ENCODE measurements at regions not wholly inside any gene's neighbourhood (a gene's known extent, or its start where the extent isn't known, plus 50 kb on each side); places are given as distances from the start of the nearest gene placed in this dataset.

DNA sequence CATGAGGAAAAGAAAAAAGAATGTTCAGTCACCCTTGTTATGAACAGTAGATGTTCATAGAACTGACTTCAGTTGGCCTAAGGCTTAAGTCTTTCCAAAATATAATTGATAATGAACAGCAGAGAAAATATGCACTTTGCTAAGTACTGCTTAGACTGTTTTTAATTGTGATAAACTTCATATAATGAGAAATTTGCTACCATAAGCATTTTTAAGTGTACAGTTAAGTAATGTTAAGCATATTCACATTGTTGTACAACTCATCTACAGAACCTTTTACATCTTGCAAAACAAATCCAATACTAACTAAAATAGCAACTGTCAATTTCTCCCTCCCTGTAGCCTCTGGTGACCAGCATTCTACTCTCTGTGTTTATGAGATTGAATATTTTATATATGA, 792.2 kb upstream of the LCORL start:
- no peak for TF ChIP-seq CTCF (IDR thresholded peaks at IDR 0.05; ENCODE audit: insufficient read depth, low read length)
- TF ChIP-seq GABPA (IDR thresholded peaks at IDR 0.05; ENCODE audit: low read depth): no peak
- TF ChIP-seq SPI1 (IDR thresholded peaks at IDR 0.05; ENCODE audit: borderline replicate concordance, low read depth): no peak

All from HL-60 (cell line).